IPS-NIHi7 (cell line): ENCODE measurements at regions not wholly inside any gene's neighbourhood (a gene's known extent, or its start where the extent isn't known, plus 50 kb on each side); places are given as distances from the start of the nearest gene placed in this dataset.
"Not testable (repeated sequence)": the region's sequence is repeated elsewhere in the genome, so short reads cannot be mapped to it uniquely, and the experiment has no call there.

Experiments
- DNase-seq: peaks from one replicate; pipeline ENCODE4 v3.0.0; 2012; ENCODE audit warnings: mixed read lengths; ENCODE audit errors: extremely low spot score

DNA sequence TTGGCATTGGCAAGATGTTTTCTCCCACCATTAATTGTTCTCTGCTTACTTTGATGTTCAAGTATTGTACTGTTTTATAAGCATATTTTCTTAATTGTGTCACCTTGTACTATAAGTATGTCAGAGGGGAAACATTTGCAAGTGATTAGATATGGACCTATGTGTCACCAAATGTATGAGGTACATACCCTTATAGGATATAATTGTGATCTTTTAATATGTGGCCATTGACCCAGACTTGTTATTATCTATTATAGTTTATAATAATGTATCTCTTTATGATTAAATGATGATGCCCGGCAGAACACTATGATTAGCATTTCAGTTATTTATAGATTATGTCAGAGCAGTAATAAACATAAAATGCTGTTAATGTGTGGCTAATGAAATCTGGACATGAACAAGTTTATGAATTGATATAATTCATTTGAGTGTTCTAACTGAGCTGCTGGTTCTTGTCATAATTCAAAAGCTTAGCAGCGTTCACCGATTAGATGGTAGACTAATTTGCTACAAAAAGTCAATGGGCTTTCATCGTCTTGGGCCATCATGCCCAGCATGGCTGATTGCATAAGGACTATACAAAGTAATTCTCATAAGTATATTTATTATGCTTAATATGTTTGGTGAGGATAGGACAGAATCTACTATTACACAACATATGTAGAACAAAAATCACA is 480.9 kb upstream of the FANCL start:
- DNase-seq = no peak

DNA sequence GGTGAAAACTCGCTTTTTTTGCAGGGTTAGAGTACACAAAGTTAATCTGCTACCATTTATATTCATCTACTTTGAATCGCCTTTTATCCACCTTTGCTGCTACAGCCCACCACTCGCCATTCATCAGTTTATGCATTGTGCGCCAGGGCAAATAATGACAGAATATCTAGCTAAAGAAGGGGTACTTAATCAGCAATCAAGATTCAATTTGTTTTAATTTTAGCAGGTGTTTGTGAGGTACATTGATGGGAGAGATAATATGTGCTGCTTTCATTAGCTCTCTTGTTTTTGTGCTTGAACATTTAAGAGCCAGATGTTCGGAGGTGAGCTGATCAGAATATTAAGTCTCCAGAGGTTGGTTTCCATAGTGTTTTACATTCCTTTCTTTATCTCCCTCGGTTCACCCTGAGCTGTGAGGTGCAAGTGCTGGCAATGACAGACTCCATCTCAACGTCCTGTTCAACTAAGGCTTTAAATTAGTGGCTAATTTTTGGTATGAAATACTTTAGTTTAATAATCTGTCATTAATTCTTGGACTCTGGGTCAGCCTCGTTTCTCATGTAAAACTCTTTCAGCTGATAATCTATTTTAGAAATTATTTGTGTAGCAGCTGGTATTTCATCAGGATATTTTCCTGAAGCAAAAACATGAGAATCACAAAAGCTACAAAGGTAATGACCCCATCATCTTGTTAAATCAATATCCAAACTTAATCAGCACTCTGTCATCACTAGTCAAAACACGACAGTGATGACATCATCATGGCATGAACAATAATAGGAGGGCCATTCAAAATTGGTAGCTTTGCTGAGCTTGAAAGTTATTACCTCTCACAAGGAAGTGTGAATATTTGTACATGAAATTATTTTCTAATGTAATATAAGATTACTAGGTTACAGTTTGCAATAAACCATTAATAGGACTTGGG is 479.9 kb upstream of the FANCL start:
- no peak for DNase-seq

DNA sequence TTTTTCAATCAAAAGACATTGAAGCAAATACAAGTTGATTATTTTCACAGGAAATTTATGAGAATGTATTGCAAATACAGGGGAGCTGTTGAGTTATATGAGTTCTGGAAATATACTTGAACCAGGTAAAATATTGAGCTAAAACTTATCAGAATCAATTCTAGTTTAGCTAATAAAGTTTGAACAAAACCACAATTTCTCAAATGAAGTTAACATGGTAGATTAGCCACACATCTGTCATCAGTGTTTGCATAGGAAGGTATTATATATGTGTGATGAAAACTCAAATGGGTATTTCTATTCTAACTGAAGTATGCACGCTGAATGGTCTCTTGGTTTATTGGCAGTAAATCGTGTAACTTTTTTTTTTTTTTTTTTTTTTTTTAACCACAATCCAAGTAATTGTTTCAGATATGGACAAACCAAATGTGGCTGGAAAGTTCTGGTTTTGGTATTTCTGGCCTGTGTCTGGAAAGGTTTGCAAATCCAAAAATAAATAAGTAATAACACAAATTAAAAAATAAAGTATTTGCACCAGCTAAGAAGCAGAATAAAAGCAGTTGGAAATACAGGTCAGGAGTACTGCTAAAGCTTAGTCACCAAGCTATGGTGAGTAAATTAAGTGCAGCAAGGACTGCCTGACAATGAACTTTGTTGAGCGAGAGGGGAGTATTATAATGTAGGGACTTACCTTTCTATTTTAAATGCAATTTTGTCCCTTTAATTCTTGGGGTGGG is 479.1 kb upstream of the FANCL start:
- no peak for DNase-seq

DNA sequence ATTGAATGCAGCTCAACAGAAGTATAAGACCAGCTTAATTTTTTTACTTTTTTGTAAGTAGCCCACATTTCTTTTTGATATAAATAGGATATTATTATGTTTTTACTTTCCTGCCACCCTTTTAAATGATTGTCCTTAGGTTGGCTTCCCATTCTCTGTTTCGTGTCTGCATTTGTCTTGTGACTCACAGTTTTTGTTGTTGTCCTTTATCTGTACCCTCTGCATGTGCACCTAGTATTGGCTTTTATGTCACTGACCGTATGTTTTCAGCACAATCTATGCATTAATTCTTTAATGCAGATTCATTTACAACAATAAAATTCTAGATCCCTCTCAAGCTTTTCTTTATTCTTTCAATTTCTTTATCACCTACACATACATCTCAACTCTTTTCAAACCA is 474.2 kb upstream of the FANCL start:
- DNase-seq = no peak

DNA sequence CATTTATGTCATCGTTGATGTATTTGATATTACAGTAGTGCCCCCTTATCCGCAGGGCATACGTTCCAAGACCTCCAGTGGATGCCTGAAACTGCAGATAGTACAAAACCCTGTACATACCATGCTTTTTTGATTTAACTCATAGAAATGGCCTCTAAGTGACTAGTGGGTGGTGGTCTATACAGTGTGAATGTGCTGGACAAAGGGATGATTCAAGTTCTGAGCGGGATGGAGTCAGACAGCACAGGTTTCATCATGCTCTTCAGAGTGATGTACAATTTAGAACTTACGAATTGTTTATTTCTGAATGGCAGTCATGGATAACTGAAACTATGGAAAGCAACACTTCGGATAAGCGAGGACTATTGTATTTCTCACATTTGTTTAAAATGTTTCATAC is 473.1 kb upstream of the FANCL start:
- no peak for DNase-seq

DNA sequence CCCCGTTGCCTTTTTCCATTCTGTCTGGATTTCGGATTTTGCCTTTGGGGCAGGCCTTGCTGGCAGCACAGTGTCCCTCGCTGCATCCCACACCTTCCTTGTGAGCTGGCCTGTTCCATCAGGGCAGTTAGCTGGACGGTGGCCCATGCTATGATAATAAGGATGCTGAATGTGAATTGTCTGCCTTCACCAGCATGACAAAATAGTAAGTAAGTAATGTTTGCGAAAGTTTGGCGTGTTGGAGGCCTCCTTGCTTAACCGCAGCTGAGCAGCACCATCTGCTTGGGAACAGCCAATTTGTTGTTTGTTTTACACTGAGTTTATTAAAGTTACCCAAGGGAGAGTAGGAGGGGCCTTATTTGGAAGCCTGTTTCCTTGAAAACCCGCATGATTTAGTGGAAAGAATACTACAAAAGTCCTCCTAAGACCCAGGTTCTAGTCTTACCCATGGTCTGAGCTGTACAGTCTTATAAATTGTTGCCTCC is 469.7 kb upstream of the FANCL start:
- no peak for DNase-seq

DNA sequence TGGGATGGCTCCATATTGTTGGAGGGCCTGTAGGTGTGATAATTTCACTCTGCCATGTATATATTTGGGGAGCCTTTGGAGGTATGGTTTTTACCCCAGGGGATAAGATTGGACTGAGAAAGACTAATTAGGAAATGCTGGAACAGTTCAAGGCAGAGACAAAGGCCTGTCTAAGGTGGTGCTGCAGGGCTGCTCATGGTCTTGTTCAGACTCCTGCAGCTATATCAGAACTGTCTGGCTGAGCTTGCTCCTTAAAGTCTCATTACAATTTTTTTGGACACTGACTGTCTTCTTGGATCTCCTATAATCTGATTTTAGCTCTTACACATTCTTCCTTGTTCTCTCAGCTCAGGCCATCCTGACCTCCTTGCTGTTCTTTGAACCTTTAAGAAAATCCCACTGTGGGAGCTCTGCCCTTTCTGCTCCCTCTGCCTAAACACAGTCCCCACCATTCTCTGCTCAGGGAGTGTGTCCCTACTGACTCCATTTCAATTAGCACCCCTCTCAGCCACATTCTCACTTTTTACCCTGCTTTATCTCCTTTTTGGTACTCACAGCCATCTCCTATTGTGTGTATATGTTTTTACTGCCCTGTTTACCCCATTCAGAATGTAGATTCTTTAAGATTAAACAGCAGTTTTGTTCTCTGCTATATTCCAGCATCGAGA is 468.7 kb upstream of the FANCL start:
- no peak for DNase-seq

DNA sequence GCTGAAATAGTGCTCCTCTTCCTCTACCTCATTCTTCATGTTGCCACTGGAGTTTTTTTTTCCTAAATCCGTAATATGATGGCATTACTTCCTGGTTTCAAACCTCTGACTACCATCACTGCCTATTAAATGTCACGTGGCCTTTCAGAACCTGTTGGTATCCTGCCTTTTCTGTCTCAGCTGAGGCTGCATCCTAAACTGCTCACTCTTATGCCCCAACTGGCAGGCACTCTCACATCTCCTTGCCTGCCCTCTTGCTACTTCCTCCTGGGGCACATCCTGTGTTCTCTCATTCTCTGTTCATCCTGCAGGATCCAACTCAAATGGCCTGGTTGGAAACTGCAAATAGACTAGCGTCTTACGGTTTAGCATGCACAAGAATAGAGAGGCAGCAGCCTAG is 468.1 kb upstream of the FANCL start:
- DNase-seq = no peak

DNA sequence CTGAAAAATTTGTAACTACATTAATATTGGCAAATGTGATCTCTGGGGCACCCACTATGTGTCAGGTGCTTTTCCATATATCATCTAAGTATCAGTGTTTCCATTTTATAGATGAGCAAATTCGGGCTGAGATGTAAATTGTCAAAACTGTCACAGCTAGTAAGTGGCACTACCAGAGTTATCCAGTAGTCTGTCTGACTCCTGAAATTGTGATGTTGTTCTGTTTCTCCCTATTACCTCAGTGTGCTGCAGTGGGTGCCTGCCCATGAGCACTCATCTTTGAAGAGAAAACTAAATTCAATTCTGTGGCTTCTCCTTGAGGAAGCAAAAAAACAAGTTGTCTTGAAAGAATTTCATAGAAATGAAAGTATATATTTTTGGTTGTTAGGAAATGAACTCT is 467.4 kb upstream of the FANCL start:
- no peak for DNase-seq

DNA sequence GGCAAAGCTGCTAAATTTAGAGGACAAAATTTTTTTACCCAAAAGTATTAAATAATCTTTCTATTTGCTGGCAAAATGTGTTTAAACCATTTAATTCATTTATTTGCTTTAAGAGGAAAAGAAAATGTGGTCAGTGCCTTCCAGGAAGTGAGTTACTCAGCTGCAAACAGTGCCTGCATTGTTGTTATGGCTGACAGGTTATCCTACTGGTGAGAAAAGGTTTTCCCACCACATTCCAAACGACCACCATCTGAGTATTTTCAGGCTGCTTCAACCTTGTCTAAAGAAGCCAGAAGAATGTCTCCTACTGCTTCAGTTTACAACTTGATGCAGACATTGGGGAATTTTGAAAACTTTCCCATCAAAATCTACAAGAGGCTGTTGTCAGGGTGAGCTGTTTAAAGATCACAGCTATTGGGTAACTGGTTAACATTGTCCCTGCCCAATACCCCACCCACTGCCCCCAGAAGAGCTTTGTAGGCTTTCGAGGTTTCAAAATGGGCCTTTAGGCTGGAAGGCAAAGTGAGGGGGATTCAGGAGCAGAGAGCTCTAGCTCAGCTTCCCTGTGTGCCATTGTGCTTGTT is 461.3 kb upstream of the FANCL start:
- no peak for DNase-seq

DNA sequence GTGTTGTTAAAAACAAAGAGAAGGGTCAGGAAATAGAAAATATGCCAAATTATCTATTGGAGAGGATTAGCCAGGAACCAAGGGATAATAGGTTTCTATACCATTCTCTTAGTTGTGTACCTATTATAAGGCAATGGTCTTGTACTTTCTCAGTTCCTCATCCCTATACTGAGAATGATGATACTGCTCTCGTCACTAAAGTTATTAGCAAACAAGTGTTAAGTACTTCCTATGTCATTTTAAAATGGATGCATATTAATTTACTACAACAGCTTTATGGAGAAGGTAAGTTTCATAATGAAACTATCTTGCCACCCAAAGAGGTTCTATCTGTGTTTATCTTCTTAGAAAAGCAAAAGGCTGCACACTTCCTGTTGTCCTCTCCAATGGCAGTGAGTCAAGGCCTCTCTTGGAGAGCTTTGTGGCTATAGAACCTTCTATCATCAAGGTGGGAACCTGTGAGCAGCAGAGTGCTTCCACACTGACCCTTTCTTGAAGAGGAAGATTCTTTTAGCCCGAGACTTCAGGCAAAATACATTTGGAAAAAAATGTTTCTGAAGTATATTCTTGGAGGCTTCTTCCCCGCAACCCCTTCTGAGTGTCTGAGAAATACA is 460.7 kb upstream of the FANCL start:
- no peak for DNase-seq

DNA sequence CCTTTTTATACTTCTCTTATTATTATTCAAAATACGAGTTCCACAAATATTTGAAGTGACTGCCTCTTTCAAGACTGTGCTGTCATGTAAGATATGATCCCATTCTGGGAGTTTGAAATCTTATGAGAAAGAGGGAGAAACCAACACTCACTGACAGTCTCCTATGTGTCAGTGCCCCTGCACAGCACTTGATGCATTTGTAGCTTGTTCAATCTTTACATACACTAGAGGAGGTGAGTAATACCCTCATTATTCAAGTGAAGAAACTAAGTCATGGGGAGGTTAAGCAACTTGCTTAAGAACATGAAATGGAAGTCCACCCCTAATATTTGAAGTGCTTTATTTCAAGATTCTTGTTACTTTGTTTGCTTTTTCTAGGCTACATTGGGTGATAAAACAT is 459.5 kb upstream of the FANCL start:
- DNase-seq = no peak

DNA sequence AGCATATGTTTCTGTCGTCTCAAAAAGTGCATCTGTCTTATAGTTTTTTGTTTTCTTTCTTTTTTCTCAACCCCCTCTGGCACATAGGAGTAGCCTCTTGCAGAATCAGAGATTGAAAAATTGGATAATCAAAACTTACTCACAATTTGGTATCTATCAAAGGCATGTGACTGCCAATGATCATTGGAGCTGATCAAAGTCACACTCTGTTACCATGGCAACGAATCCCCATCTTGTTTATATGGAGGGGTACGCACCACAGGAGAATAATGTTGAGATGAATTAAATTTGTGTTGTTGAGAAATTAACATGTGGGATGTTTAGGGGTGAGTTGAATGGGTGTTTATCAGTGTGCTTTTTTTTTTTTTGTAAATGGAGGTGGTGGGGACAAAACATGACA is 458.3 kb upstream of the FANCL start:
- no peak for DNase-seq

DNA sequence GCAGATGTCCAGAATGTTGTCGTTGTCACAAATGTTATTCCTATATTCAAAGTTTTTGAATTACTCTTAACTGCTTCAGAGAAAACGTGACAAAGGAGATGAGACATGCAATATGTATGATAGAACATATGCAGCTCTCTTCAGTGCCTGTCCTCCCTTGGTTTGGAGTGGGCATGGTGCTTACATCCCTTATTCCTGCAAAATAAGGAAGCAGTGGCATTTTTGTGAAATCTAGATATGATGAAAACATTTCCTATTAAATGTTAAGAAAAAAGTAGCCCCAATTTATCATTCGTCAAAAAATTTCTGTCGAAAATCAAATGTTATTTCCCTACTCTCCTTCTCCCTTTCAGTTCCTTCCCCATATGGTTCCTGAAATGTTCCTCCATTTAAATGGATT is 457.5 kb upstream of the FANCL start:
- DNase-seq = no peak

DNA sequence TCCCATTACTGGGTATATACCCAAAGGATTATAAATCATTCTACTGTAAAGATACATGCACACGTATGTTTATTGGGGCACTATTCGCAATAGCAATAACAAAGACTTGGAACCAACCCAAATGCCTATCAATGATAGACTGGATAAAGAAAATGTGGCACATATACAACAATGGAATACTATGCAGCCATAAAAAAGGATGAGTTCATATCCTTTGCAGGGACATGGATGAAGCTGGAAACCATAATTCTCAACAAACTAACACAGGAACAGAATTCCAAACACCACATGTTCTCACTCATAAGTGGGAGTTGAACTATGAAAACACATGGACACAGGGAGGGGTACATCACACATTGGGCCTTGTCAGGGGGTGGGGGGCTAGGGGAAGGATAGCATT is 453.0 kb upstream of the FANCL start:
- not testable (repeated sequence) for DNase-seq

DNA sequence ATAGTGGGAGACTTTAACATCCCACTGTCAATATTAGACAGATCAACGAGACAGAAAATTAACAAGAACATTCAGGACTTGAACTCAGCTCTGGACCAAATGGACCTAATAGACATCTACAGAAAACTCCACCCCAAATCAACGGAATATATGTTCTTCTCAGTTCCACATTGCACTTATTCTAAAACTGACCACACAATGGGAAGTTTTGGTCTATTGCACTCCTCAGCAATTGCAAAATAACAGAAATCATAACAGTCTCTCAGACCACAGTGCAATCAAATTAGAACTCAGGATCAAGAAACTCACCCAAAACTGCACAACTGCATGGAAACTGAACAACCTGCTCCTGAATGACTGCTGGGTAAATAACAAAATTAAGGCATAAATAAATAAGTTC is 449.9 kb upstream of the FANCL start:
- DNase-seq = not testable (repeated sequence)

DNA sequence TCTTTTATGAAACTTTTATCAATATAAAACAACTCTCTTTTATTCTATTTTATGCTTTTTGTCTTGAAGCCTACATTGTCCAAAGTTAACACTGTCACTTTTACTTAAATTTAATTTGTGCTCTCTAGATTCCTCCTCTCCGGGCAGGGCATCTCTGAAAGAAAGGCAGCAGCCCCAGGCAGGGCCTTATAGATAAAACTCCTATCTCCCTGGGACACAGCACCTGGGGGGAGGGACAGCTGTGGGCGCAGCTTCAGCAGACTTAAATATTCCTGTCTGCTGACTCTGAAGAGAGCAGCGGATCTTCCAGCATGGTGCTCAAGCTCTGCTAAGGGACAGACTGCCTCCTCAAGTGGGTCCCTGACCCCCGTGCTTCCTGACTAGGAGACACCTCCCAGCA is 447.7 kb upstream of the FANCL start:
- no peak for DNase-seq

DNA sequence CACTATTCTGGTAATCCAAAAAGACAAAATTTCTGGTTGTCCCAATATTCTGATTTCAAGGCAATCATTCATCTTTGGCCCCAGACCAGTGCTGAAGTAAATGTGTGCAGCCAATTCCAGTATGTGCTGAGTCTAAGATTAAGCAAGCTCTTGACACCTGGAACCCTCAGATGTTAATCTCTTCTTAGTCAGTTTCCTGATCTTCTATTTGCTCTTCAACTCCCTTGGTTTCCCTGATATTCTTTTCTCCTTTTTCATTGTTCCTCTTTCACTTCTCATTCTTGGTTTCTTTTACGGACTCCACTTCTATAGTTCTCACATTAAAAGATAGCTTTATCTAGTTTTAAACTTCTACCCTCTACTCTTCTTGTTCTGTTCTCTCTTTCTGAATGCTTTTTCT is 445.7 kb upstream of the FANCL start:
- DNase-seq = no peak

DNA sequence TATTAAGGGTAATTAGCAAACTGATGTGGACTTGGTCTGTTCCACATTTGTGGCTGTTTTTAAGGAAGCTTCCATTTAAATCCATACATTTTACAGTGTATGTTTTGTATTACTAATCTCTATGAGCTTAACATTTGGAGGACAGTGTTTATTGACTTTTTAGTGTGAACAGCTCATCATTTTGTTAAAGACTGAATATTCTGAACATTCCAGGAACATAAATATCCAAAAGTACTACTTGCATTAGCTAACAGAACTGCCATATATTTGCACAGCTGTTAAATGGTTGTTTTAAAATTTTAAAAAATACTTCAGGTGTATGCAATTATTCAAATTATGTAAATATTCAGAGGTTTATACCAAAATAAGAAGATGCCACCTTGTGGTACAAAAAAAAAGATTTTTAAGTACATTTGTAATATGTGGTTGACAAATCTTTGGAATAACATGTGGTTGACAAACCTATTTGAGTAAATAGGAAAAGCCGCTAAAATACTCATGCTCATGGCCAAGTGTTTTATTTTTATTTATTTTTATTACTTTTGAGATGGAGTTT is 439.7 kb upstream of the FANCL start:
- DNase-seq = no peak

DNA sequence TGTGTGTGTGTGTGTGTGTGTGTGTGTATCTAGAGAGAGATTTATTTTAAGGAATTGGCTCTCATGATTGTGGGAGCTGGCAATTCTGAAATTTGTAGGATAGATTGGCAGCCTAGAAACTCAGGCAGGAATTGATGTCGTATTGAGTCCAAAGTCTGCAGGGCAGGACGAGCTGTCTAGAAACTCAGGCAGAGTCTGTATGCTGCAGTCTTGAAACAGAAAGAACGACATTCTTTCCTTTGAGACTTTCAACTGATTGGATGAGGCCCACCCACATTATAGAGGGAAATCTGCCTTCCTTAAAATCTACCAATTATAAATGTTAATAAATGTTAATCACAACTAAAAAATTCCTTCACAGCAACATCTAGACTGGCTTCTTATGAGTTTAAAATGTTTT is 436.6 kb upstream of the FANCL start:
- no peak for DNase-seq

DNA sequence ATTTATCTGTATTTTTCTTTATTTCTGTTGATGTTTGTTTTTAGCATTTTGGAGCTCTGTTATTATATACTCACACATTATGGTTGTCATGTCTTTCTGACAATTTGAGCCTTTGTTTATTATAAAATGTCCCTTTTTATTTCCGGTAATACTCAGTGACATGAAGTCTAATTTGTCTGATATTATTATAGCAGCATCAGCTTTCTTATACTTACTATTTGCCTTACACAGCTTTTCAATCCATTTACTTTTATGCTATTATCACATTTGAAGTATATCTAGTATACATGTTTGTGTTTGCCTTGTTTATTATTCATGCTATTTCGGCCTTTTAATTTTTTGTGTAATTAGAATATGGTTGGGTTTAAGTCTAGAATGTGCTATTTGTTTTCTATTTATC is 430.6 kb upstream of the FANCL start:
- DNase-seq = no peak
